ENCODE measurements at regions not wholly inside any gene's neighbourhood (a gene's known extent, or its start where the extent isn't known, plus 50 kb on each side); places are given as distances from the start of the nearest gene placed in this dataset.

GRCh38 chr17:49914664-49915063 lies 54.3 kb upstream of the DLX4 start:
- DNase-seq, result no peak
- Histone ChIP-seq H3K36me3 (no peaks in the 10 kb centered on the region), H3K9me3 (no peaks in the 10 kb centered on the region), H3K27me3 (no peaks in the 10 kb centered on the region), H3K4me3 (no peak overlapping the region)

- peak; percentile 55 for DNase-seq
- Histone ChIP-seq H3K36me3 (no peaks in the 10 kb centered on the region), H3K4me3 (no peak overlapping the region), H3K9me3 (no peaks in the 10 kb centered on the region), H3K27me3 (no peaks in the 10 kb centered on the region)
These were observed 53.7 kb upstream of the DLX4 start for GRCh38 chr17:49915260-49915659.

- H3K36me3 ChIP-seq, result no peaks in the 10 kb centered on the region
- no peaks in the 10 kb centered on the region for H3K9me3 ChIP-seq
- DNase-seq, result no peak
- H3K4me3 ChIP-seq, result no peak overlapping the region
- no peaks in the 10 kb centered on the region for H3K27me3 ChIP-seq
These were observed 53.3 kb upstream of the DLX4 start for GRCh38 chr17:49915670-49916069.

GRCh38 chr17:49916854-49917515 lies 52.0 kb upstream of the DLX4 start:
- no peaks in the 10 kb centered on the region for H3K9me3 ChIP-seq
- DNase-seq, result no peak
- no peak overlapping the region for H3K4me3 ChIP-seq
- H3K27me3 ChIP-seq, result no peaks in the 10 kb centered on the region
- no peaks in the 10 kb centered on the region for H3K36me3 ChIP-seq

- Histone ChIP-seq H3K9me3 (no peaks in the 10 kb centered on the region), H3K36me3 (no peaks in the 10 kb centered on the region), H3K4me3 (no peak overlapping the region), H3K27me3 (no peaks in the 10 kb centered on the region)
- DNase-seq, result no peak
These were observed 50.4 kb upstream of the DLX4 start for GRCh38 chr17:49918591-49918990.
